Mucosa of stomach (tissue), 1 donor: ENCODE measurements at regions not wholly inside any gene's neighbourhood (a gene's known extent, or its start where the extent isn't known, plus 50 kb on each side); places are given as distances from the start of the nearest gene placed in this dataset.
"Not testable (repeated sequence)": the region's sequence is repeated elsewhere in the genome, so short reads cannot be mapped to it uniquely, and the experiment has no call there.

Source experiments
- H3K27me3 ChIP-seq: one replicate; pipeline ENCODE4 v1.7.0; 2013; ENCODE audit warnings: mild to moderate bottlenecking, low read length; ENCODE audit not compliant: control insufficient read depth, insufficient read depth
- H3K36me3 ChIP-seq: one replicate; pipeline ENCODE4 v1.7.0; 2013; ENCODE audit warnings: low read length; ENCODE audit not compliant: control insufficient read depth, insufficient read depth
- H3K4me1 ChIP-seq: one replicate; pipeline ENCODE4 v1.7.0; 2013; ENCODE audit warnings: mild to moderate bottlenecking, low read length; ENCODE audit not compliant: control insufficient read depth, insufficient read depth
- H3K4me3 ChIP-seq: one replicate; pipeline ENCODE4 v1.7.0; 2013; ENCODE audit warnings: low read length
- H3K9ac ChIP-seq: one replicate; pipeline ENCODE4 v1.7.0; 2013; ENCODE audit warnings: mild to moderate bottlenecking, low read length, moderate library complexity
- H3K9me3 ChIP-seq: one replicate; pipeline ENCODE4 v1.7.0; 2013; ENCODE audit warnings: mild to moderate bottlenecking, low read length, moderate library complexity; ENCODE audit not compliant: control insufficient read depth
- donor health status: Pancreatic carcinoma.

DNA sequence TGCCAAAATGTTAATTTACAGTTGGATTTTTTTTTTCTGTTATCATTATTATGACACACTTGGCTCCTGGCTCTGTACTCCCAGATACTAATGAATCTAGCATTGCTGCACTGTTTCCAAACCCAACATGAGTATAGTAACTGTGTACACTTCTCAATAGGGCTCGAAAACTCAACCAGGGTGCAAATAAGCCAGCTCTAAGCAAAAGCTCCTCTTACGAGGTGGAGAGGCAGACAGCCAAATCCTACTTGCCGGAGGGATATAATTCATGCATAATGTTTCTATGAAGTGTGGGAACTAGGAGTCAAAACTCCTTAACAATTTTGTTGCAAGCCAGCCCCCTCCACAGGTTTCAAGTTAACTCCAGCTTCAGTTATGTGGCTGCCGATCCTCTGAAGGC lies 510.4 kb upstream of the ZP4 start:
- no peak overlapping the region for H3K4me3 ChIP-seq
- H3K9ac ChIP-seq, result no peak overlapping the region
- no peaks in the 10 kb centered on the region for H3K9me3 ChIP-seq
- no peaks in the 10 kb centered on the region for H3K36me3 ChIP-seq
- no peaks in the 10 kb centered on the region for H3K27me3 ChIP-seq
- no peaks in the 10 kb centered on the region for H3K4me1 ChIP-seq

DNA sequence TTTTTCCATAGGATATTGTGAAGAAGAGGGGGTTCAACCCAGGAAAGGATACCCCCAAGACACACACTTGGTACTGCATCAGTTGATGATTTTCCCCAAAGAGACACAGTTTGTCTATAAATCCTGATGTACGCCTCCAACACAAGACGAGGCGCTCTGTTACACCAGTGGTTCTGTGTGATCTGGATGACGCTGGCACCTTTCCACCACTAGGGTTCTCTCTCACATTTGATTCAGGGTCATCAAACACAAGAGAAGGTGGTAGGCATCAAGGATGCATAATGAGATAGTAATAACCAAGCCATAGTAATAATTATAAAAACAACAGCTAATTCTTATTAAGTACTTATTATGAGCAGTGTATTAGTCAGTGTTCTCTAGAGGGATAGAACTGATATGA lies 508.8 kb upstream of the ZP4 start:
- no peaks in the 10 kb centered on the region for H3K27me3 ChIP-seq
- H3K9ac ChIP-seq, result no peak overlapping the region
- H3K36me3 ChIP-seq, result no peaks in the 10 kb centered on the region
- H3K9me3 ChIP-seq, result no peaks in the 10 kb centered on the region
- no peaks in the 10 kb centered on the region for H3K4me1 ChIP-seq
- H3K4me3 ChIP-seq, result no peak overlapping the region

DNA sequence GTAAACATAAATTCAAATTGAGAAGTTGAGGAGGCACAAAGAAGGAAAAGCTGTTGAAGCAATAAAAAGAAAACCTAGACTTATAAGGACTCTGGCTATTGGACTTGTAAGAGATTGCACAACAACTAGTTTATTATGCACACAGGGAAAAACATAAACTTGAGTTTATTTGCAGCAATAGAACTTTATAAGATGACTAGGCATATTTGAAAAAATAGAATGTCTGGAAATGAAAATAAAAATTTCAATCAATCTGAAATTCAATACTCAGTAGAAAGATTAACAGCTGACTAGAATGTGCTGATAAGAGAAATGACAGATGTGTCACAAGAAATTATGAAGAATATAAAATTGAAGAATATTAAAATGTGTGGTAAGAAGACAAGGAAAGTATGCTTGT lies 505.4 kb upstream of the ZP4 start:
- no peak overlapping the region for H3K9ac ChIP-seq
- no peak overlapping the region for H3K4me3 ChIP-seq
- H3K36me3 ChIP-seq, result no peaks in the 10 kb centered on the region

DNA sequence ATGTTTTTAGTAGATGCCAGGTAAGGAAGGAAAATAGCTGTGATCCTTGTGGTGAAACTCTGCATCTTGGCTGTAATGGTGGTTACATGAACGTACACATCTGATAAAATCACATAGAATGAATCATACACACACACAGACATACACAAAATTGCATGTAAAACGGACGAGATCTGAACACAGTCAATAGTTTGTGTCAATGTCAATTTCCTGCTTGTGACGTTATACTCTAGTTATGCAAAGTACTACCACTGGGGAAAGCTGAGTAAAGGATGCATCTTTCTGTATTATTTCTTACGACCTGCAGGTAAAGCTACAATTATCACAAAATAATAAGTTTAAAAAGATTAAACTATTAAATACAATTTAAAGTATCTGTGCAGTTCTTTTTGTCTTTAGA lies 493.7 kb upstream of the ZP4 start:
- H3K9ac ChIP-seq, result no peak overlapping the region
- H3K9me3 ChIP-seq, result no peaks in the 10 kb centered on the region
- no peaks in the 10 kb centered on the region for H3K27me3 ChIP-seq
- no peaks in the 10 kb centered on the region for H3K36me3 ChIP-seq
- H3K4me1 ChIP-seq, result no peaks in the 10 kb centered on the region
- H3K4me3 ChIP-seq, result no peak overlapping the region

More for the DNA sequence above, 505.4 kb upstream of the ZP4 start:
- H3K9me3 ChIP-seq, result no peaks in the 10 kb centered on the region
- no peaks in the 10 kb centered on the region for H3K27me3 ChIP-seq
- no peaks in the 10 kb centered on the region for H3K4me1 ChIP-seq

DNA sequence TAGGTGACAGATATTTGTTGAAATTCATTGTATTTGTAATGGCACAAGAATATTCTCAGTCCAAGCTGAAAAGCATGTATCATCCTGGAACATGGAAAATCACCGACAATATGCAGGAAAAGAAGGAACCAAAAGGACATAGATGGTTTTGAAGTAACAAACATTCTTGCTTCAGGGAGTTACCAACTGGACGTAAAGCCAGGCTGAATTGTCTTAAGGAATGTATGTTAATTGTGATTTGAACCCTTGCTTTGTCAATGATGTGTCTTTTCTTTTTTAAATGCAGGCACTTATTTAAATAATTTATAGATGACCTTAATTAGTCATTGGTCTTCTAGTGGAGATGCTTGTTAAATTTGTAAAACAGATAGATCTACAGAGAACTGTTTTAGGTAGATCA lies 489.4 kb upstream of the ZP4 start:
- Histone ChIP-seq H3K9me3 (no peaks in the 10 kb centered on the region), H3K4me3 (no peak overlapping the region), H3K27me3 (no peaks in the 10 kb centered on the region), H3K36me3 (no peaks in the 10 kb centered on the region), H3K9ac (no peak overlapping the region), H3K4me1 (no peaks in the 10 kb centered on the region)

DNA sequence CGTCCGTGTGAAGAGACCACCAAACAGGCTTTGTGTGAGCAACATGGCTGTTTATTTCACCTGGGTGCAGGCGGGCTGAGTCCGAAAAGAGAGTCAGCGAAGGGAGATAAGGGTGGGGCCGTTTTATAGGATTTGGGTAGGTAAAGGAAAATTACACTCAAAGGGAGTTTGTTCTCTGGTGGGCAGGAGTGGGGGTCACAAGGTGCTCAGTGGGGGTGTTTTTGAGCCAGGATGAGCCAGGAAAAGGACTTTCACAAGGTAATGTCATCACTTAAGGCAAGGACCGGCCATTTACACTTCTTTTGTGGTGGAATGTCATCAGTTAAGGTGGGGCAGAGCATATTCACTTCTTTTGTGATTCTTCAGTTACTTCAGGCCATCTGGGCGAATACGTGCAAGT lies 488.7 kb upstream of the ZP4 start:
- not testable (repeated sequence) for H3K9ac ChIP-seq, H3K36me3 ChIP-seq, H3K9me3 ChIP-seq

DNA sequence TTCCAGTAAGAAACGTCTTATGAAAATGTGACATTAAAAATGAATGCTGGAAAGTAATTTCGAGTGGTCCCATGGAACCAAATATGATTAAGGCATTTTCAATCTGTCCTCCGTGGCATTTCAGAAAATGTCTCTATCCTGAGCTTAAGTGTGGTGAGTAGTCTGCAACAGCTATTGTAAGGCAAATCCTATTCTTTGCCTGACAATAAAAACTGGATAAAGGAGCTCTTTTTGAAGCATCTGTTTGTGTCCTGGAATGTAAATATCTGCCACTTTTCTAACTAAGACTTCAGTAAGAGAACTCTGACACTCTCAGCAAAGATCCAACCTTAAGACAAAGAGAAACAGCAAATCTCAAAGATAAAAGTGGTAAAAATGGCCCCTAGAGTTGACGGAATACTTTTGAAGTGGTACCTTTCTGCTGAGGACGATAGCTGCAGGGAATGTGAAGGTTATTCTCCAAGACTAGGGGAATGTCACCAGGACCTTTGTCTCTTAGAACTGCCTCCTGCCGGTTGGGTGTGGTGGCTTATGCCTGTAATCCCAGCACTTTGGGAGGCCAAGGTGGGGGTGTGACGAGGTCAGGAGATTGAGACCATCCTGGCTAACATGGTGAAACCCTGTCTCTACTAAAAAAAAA lies 486.7 kb upstream of the ZP4 start:
- Histone ChIP-seq H3K4me1 (no peaks in the 10 kb centered on the region), H3K9ac (no peak overlapping the region), H3K9me3 (no peaks in the 10 kb centered on the region), H3K4me3 (no peak overlapping the region), H3K36me3 (no peaks in the 10 kb centered on the region), H3K27me3 (no peaks in the 10 kb centered on the region)

More for the DNA sequence above, 488.7 kb upstream of the ZP4 start:
- H3K4me3 ChIP-seq, H3K4me1 ChIP-seq, H3K27me3 ChIP-seq: not testable (repeated sequence)

DNA sequence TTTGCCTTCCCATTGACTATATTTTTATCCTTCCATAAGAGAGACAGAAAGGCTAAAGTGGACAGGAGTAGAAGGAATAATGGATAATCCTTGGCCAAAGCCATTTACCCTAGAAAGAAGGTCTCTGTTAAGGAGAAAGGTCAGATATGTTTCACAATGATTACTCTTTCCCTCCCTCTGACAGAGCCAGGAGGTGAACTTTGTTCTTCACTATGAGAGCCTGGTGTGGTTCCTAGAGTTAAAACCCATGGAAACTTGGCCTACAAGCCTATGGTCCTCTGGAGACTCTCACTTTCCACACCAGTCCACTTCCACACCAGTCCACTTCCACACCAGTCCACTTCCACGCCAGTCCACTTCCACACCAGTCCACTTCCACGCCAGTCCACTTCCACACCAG lies 479.9 kb upstream of the ZP4 start:
- no peaks in the 10 kb centered on the region for H3K36me3 ChIP-seq
- H3K9me3 ChIP-seq, result no peaks in the 10 kb centered on the region
- H3K9ac ChIP-seq, result no peak overlapping the region
- no peaks in the 10 kb centered on the region for H3K27me3 ChIP-seq
- no peak overlapping the region for H3K4me3 ChIP-seq
- no peaks in the 10 kb centered on the region for H3K4me1 ChIP-seq

DNA sequence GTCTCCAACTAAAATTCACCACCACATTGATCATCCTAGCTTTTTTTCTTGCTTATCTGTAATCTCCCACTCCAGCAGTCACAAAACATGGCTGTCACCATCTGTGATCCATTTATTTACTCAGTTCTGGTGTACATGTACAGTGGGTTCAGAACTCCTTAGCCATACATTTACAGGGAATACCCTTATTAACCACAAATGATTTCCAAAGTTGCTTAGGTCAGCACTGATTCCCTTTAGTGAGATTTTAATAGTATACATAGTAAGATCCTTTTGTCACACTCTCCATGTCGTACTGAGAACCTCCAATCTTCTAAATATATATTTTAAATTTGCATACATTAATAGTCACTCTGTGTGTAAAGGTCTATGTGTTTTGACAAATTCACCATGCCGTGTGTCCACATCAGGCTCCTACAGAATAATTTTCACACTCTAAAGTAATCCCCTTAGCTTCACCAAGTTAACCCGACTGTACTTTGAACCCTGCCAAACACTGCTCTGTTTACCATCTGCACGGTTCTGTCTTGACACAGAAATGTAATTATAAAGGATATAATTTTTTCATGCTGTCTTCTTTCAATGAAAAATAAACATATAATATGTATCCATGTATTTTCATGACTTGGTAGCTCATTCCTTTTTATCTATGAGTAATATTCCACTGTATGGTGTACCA lies 473.6 kb upstream of the ZP4 start:
- Histone ChIP-seq H3K27me3 (no peaks in the 10 kb centered on the region), H3K4me1 (no peaks in the 10 kb centered on the region), H3K4me3 (no peak overlapping the region), H3K9ac (no peak overlapping the region), H3K9me3 (no peaks in the 10 kb centered on the region), H3K36me3 (no peaks in the 10 kb centered on the region)

DNA sequence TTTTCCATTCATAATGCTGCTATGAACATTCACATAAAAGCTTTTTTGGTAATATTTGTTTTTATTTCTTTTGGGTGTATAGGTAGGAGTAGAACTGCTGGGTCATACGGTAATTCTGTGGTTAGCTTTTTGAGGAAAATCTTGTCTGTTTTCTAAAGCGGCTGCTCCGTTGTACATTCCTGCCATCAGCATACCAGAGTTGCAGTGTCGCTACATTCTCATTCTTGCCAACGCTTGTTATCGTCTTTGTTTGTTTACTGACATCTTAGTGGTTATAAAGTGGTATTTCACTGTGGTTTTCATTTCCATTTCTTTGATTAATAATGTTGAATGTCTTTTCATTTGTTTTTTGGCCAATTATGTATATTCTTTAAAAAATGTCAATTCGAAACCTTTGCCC lies 469.8 kb upstream of the ZP4 start:
- H3K9ac ChIP-seq, result no peak overlapping the region
- no peaks in the 10 kb centered on the region for H3K4me1 ChIP-seq
- H3K27me3 ChIP-seq, result no peaks in the 10 kb centered on the region
- no peaks in the 10 kb centered on the region for H3K9me3 ChIP-seq
- no peaks in the 10 kb centered on the region for H3K36me3 ChIP-seq
- H3K4me3 ChIP-seq, result no peak overlapping the region

DNA sequence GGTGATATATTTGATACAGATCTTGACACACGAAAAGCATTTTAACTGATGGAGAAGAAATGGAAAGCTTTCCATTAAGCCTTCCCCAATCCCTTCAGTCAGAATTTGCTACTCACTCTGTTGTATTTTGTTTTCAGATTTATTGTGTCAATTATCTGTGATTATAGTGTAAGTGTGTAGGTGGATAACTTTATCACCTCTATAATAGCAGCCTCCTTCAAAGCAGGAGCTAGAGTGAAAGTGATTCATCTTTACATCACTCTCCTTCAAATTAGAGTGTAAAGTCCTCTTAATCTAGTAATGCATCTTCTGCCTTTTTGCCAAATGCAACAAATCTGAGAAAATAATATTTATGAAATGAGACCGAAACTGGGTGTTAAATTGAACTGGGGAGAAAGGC lies 459.7 kb upstream of the ZP4 start:
- H3K36me3 ChIP-seq, result no peaks in the 10 kb centered on the region
- no peak overlapping the region for H3K9ac ChIP-seq
- no peaks in the 10 kb centered on the region for H3K27me3 ChIP-seq
- no peaks in the 10 kb centered on the region for H3K9me3 ChIP-seq
- H3K4me1 ChIP-seq, result no peaks in the 10 kb centered on the region
- no peak overlapping the region for H3K4me3 ChIP-seq

DNA sequence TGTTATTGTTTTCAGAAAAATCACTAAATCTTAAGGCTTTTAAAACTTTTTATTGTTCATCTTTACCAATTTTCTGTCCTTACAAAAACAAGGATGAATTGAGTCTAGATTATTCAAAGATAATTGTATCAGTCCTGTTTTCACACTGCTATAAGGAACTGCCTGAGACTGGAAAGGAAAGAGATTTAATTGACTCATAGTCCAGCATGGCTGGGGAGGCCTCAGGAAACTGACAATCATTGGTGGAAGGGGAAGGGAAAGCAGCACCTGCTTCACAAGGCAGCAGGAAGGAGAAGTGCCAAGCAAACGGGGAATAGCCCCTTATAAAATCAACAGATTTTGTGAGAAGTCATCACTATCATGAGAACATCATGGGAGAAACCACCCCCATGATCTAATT lies 455.6 kb upstream of the ZP4 start:
- no peaks in the 10 kb centered on the region for H3K4me1 ChIP-seq
- H3K27me3 ChIP-seq, result no peaks in the 10 kb centered on the region
- H3K36me3 ChIP-seq, result no peaks in the 10 kb centered on the region
- no peak overlapping the region for H3K4me3 ChIP-seq
- no peak overlapping the region for H3K9ac ChIP-seq
- H3K9me3 ChIP-seq, result no peaks in the 10 kb centered on the region

DNA sequence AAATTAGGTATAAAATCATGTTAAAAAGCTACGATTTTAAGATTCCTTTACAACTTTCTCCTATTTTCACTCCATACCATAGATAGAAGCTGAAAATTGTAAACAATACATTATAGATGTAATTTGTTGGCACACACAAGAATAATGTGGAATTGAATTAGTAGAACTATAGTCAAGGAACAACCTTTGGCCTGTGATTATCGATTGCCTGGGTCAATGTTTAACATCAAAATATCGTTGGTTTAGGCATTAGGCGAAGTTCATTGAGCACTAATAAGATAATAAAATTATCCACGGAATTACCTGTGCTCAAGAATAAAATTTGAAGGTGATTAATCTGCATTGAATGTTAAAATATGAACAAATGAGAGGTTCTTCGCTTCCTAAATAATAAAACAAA lies 455.1 kb upstream of the ZP4 start:
- Histone ChIP-seq H3K27me3 (no peaks in the 10 kb centered on the region), H3K4me1 (no peaks in the 10 kb centered on the region), H3K36me3 (no peaks in the 10 kb centered on the region), H3K9me3 (no peaks in the 10 kb centered on the region), H3K9ac (no peak overlapping the region), H3K4me3 (no peak overlapping the region)
